GM19351 (cell line): ENCODE measurements at regions not wholly inside any gene's neighbourhood (a gene's known extent, or its start where the extent isn't known, plus 50 kb on each side); places are given as distances from the start of the nearest gene placed in this dataset.
"Not testable (repeated sequence)": the region's sequence is repeated elsewhere in the genome, so short reads cannot be mapped to it uniquely, and the experiment has no call there.

Source experiments
- ATAC-seq: cut with Tn5 transposase; IDR thresholded peaks from one replicate; pipeline ENCODE4 v1.9.1; 2021; ENCODE audit warnings: mild to moderate bottlenecking, moderate library complexity; ENCODE audit not compliant: unreplicated experiment

DNA sequence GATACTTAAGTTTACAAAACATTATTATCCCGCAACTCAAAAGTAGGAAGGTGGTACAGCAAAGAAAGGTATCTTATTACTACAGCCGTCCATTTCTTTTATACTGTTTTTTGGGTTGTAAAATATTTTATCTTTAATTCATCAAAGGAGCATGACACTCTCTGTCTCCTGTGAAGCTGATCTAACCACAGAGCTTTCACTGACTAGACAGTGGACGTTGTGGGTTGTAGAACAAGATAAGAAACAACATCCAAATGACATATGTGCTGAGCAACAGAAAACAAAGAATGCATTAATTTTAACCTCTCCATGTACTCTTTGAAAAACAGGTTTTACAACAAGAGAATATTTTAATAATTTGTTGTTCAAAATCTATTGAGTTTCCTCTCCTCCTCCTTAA is 195.9 kb upstream of the FBXO33 start:
- no peak for ATAC-seq

DNA sequence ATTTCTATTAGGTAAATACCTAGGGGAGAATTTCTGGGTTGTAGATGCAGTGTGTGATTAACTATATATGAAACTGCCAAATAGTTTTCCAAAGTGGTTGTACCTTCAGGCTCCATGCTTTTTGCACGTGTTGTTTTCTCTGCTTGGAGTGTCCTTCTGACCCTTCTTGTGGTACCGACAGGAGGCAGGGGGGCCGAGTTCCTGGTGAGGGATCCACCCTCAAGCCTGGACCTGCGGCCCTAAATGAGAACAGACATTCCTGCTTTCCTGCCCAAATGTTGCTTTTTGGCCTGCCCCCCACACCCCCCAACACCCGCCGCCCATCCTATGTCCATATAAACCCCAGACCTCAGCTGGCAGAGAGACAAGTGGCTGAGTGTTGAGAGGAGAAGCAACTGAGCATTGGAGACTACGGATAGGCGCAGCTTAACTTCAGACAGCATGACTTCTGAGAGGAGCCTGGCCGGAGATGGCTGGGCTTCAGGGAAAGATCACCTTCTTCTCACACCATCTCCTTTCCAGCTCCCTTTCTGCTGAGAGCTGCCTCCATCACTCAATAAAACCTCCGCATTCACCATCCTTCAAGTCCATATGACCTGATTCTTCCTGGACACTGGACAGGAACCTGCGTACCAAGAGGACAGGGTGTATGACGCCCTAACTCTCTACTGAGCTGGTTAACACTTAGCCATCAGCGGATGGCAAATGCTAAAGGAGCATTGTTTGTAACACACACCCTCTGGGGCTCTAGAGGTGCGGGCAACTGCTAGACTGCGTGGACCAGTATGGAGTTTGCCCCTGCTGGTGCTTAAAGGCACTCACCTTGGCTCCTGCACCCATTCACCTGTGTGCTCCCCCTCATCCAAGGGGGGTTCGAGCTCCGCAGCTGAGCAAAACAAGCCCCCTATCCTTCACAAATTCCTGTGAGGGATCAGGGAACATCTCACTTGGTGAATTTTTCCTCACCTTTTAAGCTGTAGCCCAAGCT is 194.7 kb upstream of the FBXO33 start:
- no peak for ATAC-seq

GRCh38 chr14:39621678-39622077 is 189.4 kb upstream of the FBXO33 start:
- no peak for ATAC-seq

DNA sequence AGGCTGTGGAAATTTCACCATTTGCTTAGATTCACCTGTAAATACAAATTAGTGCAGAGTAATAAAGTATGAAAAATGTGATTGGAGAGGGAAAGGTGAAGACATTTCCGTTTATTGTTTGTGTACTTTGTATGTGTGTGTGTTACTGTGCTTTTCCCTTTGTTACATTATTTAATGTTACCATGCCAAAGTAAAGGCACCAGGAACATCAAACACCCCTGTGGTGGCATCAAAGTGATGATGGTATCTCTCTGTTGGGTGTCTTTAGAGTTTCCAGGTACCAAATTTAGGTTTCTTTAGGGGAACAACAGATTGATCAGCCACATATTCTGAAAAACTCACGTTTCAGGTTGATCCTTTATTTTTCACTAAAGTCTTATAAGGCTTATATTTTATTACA is 189.0 kb upstream of the FBXO33 start:
- no peak for ATAC-seq

DNA sequence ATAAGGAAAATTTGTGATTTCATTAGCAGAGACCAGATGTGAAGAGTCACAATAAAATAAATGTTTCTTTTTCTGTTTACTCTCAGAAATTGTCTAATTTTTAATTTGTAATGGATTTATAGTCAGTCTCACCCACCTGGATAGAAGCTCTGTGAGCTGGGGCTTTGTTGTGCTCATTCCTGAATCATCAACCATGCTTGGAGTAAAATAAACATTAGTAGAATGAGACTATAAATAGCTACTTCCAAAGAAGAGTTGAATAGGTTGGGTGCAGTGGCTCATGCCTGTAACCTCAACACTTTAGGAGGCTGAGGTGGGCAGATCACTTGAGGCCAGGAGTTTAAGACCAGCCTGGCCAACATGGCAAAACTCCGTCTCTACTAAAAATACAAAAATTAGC is 185.3 kb upstream of the FBXO33 start:
- no peak for ATAC-seq

- ATAC-seq, result no peak
Measured at GRCh38 chr14:39615352-39615751, 183.1 kb upstream of the FBXO33 start.

DNA sequence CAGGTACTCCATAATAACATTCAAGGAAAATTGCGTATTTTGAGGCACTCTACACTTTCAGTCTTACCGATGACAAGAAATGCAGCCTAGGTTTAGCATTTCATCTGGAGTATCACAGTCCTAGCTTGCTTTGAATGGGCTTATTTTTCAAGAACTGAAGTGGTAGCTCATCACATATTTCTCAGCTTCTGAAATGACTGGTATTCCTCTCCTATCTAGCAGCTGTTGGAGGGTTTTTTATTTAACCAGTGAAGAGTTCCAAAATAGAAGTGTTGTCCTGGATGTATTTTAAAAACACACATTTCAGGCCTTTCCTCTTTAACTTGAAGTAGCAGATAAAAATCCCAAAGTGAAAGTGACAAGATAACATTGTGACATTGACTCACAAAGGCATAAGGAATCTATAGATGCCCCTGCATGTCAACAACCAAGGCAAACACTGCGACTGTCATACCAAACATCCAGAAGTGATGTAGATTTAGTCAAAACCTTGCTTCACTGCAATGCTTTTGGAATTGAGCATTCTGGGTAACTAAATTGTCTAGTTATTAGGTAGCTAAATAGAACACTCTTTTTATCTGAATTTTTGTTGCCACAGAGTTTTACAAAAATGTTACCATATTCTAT is 182.2 kb upstream of the FBXO33 start:
- ATAC-seq, result no peak

GRCh38 chr14:39609119-39609518 is 176.9 kb upstream of the FBXO33 start:
- no peak for ATAC-seq

DNA sequence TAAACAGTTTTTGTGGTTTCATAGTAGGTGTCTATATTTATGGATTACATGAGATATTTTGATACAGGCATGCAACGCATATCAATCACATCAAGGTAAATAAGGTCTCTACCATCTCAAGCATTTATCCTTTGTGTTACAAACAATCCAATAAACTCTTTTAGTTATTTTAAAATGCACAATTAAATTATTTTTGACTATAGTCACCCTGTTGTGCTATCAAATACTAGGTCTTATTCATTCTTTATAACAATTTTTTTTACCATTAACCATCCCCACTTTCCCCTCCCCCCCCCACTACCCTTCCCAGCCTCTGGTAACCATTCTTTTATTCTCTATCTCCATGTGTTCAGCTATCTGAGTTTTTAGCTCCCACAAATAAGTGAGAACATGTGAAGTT is 175.7 kb upstream of the FBXO33 start:
- no peak for ATAC-seq

- ATAC-seq, result no peak
Measured at GRCh38 chr14:39603942-39604341, 171.7 kb upstream of the FBXO33 start.

DNA sequence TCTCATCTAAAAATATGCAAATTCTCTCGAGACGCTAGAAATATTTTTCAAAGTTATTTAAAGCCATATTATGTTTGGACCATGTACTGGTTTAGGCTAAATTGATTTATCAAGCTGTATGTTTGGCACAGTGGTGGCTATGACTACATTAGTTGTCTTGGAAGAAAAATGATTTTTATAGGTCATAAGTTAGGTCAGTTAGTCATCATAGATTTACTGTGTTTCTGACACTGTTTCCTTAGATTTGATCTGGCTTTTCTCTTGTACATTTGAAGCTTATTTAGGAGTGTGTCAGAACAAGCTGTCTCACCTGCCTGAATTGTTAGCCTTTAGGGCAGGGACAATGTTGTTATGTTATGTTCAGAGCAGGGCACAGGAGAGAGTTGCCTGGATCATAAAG is 161.1 kb upstream of the FBXO33 start:
- ATAC-seq, result no peak

- ATAC-seq, result no peak
Measured at GRCh38 chr14:39592116-39592789, 160.0 kb upstream of the FBXO33 start.

- ATAC-seq, result not testable (repeated sequence)
Measured at GRCh38 chr14:39589882-39590281, 157.6 kb upstream of the FBXO33 start.

DNA sequence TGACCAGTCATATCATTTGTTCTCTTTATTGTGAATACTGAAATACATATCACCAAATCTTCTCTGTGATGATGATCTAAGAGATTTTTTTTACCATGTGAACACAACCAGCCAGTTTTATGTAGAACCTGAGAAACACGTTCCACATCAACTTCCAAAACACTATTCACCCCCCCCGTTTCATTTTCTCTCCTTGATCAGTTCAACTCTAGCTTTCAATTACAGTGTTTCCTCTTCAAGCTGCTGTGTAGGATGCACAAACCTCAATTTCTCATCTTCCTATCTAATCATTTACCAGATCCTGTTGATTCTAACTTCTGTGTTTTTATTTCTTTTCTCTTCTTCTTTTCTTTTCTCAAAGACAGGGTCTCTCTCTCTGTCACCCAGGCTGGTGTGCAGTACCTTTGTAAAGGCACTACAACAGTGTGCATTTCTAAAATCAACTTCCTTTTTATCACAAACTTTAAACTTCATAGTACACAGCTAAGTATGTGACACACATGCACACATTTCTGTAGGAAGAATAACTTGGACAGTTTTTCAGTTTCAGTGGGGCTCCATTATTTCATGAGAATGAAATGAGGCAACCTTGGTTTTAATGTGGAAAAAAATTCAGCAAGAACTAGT is 149.9 kb upstream of the FBXO33 start:
- ATAC-seq, result no peak

- ATAC-seq, result no peak
Measured at GRCh38 chr14:39581474-39581873, 149.2 kb upstream of the FBXO33 start.

- no peak for ATAC-seq
Measured at GRCh38 chr14:39580696-39581095, 148.5 kb upstream of the FBXO33 start.

DNA sequence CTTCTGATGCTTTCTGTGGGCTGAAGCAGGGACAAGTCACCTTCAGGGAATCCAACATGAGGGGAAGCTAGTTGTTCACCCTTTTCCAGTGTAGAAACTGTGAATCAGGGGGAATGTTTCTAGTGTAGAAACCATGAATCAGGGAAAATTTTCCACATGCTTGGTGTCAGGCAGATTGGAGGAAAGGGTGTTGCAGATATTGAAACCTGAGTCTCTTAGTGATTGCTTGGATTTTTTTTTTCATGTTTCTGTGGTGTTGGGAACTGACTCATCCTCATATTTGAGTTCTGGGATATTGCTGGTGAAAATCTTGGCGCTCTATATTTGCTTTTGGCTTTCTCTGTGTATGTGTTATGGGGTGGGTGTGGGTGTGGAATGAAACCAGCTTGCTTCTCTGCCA is 144.5 kb upstream of the FBXO33 start:
- no peak for ATAC-seq

DNA sequence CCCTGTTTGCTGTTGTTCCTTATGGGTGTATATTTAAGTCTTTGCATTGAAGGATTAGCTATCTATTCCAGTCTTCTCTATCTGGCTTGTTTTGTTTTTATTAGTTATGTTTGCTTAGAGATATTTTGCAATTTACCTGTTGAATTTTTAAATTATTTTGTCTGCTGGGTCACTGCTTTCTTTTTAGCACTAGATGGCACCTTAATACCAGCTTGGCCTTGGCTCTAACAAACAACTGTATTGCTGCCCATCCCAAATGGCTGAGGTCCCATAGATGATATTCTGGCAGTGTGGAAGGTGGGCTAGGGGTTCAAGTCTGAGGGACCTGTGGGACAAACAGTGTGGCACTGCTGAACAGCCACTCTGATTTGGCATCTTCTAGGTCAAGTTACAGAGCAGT is 144.0 kb upstream of the FBXO33 start:
- no peak for ATAC-seq

GRCh38 chr14:39568809-39569538 is 136.7 kb upstream of the FBXO33 start:
- peak; percentile 81 for ATAC-seq

- no peak for ATAC-seq
Measured at GRCh38 chr14:39566795-39567194, 134.6 kb upstream of the FBXO33 start.

GRCh38 chr14:39563361-39563760 is 131.1 kb upstream of the FBXO33 start:
- ATAC-seq, result no peak
